GM19463 (cell line): ENCODE measurements at regions not wholly inside any gene's neighbourhood (a gene's known extent, or its start where the extent isn't known, plus 50 kb on each side); places are given as distances from the start of the nearest gene placed in this dataset.
"Not testable (repeated sequence)": the region's sequence is repeated elsewhere in the genome, so short reads cannot be mapped to it uniquely, and the experiment has no call there.

Source experiments
- ATAC-seq: cut with Tn5 transposase; IDR thresholded peaks from one replicate; pipeline ENCODE4 v1.9.1; 2021; ENCODE audit warnings: mild to moderate bottlenecking, moderate library complexity; ENCODE audit not compliant: unreplicated experiment

DNA sequence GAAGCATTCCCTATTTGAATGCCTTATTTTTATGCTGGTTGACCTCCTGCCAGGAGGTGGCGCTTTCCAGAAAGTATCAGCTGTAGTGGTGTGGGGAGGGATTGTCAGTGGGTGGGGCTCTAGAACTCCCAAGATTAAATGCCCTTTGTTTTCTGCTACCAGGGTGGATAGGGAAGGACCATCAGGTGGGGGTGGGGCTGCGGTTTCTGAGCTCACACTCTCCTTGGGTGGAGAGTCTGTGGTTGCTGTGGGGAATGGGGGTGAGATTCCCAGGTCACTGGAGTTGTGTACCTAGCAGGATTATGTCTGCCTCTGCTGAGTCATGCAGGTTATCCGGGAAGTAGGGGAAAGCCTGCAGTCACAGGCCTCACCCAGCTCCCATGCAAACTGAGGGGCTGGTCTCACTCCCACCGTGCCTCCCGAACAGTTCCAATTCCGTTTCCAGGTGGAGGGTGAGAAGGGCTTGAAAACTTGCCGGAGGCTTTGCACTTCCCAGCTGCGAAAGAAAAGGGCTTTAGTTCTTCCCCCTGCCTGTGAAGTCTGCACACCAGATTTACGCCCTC lies 68.3 kb downstream of the ALG10B start:
- ATAC-seq: no peak

DNA sequence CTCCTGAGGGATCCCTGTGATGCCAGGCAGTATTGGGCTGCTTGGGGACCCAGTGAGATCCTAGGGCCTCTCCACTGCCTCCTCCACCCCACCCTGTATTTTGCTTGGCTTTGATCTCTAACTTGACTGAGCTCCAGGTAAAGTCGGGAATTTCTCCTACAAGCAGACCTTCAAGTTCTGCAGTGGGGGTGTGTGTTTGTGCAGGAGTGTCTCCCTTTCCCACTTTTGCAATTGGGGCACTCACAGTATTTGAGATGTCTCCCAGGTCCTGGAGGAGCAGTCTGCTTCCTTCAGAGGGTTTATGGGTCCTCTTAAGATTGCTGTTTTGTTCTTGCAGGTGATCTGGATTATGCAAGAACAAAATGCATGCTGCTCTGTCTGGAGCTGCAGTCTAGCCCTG lies 68.9 kb downstream of the ALG10B start:
- no peak for ATAC-seq

DNA sequence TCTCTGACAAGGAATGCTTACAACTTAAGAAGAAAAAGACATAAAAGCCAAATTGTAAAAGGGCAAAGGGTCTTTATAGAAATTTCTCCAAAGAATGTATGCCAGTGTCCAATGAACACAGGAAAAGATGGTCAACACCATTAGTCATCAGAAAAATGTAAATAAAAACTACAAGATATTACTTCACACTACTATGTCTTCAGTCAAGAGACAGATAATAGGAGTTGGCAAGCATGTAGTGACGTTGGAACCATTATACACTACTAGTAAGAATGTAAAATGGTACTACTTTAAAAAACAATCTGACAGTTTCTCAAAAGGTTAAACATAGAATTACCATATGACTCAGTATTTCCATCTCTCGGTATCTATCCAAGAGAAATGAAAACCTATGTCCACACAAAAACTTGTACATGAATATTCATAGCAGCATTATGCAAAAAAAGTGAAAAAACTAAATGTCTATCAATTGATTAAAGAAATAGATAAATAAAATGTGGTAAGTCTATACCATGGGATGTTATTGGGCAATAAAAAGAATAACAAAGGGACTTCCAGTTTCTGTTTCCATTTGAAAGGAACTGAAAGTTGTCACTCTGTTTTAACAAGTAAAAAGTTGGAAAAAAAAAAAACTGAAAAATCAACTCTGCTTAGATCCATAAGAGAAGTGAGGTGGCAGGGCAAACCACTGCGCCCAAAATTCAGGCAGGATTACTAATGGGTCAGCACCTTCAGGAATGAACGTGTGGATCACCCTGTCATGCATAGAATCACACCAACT lies 69.8 kb downstream of the ALG10B start:
- ATAC-seq: peak; percentile 51

DNA sequence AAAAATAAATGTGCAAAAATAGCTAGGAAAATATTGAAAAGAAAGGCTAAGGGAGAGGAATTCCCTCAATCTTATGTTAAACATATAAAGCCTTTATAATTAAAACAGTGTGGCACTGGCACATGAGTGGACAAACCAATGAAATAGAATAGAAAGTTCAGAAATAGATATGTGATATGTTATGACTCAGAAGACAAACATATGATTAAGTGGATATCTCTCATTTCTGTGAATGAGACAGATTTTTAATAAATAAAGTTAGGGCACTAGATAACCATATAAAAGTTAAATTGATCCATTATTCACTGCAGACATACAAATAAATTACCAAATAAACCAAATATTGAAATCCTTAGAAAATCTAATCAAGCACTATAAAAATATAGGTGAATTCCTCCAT lies 73.0 kb downstream of the ALG10B start:
- no peak for ATAC-seq

DNA sequence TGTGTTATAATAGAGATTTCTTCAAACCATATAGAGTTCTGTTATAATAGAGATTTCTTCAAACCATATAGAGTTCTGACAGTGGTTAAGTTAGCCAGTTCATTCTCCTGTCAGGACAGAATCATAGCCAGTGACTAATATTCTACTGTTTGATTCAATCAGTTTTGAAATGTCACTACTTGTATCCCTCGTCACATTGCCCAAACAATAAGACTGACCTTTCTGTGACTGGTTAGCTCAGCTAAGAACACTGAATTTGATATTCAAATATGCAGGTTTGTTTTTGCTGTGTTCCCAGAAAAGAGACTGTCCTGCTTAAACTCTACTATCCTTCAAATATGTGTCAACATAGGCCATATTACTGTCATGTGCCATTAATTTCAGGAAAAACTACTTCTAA lies 74.4 kb downstream of the ALG10B start:
- no peak for ATAC-seq

DNA sequence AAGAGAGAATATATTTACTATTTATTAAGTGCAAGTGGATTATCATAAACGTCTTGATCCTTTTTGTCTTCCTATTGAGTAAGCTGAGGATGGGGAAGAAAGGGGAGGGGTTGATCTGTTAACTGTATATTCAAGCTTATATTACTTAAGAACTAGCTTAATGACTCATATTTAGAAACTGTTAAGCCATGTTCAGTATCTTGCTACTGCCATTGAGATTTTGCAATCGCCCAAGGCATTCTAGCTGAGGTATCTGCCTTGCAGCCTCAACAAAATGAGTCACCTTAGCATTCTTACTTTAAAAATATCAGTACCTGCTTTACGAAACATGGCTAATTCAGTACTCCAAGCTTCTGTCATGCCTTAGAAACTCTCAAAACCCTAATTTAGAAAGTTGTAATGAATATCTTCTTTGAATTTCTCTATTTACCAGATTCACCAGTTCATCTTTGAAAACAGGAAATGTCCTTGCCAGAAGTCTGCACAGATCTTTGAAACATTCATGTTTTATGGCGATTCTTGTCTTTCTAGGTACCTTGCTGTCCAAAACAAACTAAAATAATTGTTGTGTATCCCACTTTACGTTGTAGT lies 76.1 kb downstream of the ALG10B start:
- ATAC-seq: no peak

DNA sequence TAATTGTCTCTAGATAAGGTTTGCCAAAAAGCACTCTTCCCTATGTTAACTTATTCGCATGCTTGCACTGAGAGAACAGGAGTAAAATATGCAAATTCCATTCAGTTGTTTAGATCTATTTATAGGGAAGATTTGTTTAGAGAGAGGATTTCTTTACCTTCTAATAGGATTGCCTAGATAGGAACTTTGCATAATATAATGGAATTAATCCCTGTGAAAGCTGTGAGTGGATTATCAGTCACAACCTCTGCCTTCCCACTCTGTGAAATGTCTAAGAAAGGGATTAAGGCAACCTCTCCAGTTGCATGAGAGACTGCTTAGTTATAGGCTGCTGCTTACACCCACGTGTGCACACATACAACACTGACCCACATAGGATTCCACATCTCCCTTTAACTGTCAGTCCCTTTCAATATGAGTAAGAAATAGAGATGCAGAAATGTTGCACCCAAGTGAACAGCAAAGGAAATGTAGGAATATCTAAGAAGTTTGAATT lies 83.2 kb downstream of the ALG10B start:
- no peak for ATAC-seq

DNA sequence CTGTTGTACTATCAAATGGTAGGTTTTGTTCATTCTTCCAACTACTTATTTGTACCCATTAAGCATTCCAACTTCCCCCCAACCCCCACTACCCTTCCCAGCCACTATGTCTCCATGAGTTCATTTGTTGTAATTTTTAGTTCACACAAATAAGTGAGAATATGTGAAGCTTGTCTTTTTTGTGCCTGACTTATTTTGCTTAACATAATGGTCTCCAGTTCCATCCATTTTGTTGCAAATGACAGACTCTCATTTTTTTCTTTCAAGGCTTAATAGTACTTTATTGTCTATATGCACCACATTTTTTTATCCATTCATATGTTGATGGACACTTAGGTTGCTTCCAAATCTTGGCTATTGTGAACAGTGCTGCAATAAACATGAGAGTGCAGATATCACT lies 86.2 kb downstream of the ALG10B start:
- ATAC-seq: no peak

DNA sequence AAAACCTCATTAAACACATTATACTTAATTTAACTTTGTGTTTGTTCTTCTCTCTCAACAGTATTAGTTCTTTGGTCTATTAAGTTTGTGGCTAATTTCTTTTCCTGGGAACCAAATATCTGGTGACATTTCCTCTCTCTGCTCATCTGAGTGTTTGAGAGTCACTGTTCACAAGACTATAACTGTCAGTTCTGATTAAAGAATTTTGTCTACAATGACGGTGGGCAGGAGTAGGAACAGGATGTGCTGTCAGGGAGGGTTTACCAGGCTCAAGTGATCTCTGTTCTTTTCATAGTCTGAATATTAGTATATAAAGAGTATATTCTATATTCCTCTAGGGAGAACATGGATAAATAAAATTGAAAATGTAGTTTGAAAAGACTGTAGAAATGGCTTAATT lies 92.9 kb downstream of the ALG10B start:
- ATAC-seq: no peak

DNA sequence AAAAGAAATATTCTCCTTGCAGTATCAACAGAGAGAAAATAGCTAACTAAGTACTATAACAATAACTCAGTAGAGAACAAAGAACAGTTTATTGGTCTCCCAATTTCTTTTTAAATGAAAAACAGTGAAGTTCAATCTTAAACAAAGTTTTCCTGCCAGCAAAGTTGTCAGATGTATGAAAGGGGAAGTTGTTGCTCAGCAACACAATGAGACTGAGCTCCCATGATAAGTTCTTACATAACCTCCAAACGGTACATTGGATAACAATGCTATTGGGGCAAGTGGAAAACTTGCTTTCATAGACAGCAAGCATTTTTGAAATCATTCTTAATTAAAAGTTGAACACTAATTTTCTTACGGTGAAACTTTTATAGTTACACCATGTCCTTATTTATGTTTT lies 94.9 kb downstream of the ALG10B start:
- no peak for ATAC-seq

DNA sequence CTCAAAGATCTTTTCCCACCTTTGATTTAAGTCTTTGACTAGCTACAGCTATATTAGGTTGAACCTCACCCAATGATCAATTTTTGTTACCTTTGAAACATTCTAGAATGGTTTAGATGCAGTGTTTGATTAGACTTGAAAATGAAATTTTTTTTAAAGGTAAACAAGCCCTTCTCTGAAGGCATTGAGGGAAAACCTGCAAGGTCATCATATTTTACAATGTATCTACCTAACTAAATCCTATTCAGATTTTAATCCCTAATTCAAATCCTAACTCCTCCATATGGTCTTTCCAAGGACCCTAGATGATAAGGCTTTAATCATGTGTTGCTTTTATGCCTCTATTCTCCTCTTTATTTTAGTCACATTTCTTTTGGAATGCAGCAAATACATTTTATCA lies 95.4 kb downstream of the ALG10B start:
- ATAC-seq: no peak

DNA sequence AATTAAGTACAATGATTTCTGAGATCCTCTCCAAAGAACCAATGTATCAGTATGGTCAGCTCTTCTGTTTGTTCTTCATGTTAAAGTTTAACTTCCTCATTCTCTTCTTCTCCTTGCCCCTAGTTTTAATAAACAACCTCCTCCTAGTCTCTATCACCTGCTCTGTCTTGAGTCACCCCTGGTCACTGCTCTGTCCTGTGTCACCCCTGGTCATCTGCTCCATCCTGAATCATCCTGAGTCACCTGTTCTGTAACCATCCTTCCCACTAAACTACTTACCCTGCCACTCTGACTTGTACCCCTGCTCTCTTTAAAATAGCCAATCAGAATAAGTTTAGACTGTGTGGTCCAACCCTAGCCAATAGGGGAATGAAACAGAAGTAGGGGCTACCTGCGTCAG lies 100.5 kb downstream of the ALG10B start:
- no peak for ATAC-seq

DNA sequence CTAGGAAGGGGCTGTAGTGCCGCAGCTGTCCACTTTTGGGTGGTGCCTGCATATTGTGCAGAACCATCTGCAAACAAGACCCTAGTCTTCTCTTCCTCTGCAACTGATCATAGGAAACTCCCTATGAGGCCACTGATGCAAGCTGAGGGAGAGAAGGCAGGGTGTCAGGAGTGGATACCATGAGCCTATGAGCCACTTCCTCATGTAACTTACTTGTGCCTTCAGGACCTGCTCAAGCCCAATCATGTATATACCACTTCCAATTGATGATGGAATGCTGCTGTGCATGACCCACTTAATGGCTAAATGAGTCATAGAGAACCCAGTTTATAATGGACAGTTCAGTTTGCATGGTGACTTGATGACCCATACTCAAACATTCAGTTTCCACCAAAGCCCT lies 107.9 kb downstream of the ALG10B start:
- no peak for ATAC-seq

DNA sequence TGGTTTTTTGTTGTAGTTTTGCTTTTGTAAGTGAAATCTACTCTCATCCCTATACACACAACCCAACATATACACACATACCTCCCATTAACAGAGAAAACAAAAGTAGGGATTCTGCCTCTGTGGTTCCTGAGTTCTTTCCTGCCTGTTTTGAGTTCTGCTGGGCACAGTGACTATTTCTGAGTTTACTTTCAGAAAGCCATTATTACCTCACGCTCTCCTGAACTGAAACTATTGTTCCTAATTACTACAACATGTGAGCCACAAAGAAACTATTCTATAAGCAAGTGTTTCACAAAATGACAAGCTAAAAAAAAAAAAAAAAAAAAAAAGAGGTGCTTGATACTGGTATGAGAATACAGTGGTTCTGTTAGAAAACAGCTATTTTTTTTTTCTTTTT lies 110.9 kb downstream of the ALG10B start:
- no peak for ATAC-seq

DNA sequence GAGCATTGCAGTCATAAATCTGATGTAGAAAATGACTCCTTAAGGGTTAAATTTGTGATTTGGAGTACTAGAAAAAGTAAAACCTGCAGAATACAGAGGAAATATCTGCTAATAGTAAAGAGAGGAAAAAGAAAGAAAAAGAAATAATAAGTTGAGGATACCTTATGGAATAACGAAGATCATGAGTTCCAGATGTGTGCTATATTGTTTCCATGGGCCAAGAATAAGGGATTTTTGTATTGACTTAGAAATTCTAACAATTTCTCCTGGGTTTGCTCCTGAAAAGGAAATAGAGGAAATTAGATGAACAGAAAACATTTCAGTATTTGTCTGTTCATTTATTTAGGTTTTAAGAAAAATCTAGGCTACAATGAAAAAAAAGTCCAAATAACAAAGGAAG lies 115.3 kb downstream of the ALG10B start:
- no peak for ATAC-seq

DNA sequence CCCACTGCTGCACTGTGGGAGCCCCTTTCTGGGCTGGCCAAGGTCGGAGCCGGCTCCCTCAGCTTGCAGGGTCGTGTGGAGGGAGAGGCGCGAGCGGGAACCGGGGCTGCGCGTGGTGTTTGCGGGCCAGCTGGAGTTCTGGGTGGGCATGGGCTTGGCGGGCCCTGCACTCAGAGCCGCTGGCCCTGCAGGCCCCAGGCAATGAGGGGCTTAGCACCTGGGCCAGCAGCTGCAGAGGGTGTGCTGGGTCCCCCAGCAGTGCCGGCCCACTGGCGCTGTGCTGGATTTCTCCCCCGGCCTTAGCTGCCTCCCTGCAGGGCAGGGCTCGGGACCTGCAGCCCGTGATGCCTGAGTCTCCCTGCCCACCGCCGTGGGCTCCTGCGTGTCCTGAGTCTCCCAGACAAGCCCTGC lies 125.3 kb downstream of the ALG10B start:
- not testable (repeated sequence) for ATAC-seq

DNA sequence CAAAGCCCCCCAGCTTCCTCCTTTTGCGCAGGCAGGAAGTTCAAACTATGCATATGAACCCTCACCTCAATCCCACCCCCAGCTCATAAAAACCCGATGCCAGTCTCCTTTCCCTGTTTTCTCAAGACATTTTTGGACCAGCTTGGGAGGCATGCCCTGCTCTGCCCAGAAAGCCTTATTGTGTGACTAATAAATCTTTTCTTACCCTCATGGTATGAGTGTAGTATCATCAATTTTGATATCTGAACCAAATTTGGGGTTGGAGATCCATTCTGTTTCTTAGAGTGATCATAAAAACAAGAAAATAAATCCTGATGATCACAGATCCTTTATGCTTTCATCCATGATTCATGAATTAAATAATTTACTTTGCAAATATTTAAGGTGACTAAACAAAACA lies 128.5 kb downstream of the ALG10B start:
- no peak for ATAC-seq

DNA sequence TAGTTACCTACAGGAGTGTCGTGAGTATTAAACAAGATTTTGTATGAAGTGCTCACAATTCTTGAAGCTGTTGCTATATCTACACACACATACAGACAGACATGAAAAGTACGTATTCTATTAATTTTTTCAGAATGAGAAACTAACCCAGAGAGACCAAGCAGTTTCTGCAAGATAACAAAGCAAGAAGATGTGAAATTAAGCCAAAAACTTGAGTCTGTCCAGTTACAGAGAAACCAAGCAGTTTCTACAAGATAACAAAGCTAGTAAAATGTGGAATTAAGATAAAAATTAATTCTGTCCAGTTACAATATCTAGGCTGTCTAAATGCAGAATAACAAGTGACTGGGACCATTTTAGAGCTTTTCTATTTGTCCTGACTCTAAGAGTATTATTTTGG lies 132.4 kb downstream of the ALG10B start:
- no peak for ATAC-seq

DNA sequence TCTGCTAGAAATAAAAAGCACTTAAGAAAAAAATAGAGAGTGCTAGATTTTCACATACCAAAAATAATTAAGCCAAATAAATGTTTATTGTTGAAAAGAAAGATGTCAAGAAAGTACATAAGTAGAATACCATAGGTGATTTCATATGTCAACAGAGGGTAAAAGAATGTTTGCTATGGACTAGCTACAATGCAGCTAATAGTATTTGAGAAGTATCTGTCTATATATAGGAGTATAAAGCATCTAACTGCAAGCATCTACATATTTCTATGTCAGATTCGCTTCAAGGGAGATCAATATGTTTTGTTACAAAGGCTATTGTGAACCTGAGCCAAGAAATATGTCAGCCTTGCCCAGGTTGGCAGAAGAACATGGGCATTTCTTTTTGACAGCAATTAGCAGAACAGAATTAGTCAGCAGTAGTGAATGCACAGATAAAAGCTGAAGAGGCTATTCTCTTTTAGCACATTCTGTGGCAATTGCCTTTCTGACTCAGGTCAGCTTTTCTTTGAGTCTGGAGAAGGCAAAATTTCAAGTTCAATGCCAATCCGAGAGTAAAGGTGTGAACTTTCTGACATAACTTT lies 140.1 kb downstream of the ALG10B start:
- ATAC-seq: no peak

DNA sequence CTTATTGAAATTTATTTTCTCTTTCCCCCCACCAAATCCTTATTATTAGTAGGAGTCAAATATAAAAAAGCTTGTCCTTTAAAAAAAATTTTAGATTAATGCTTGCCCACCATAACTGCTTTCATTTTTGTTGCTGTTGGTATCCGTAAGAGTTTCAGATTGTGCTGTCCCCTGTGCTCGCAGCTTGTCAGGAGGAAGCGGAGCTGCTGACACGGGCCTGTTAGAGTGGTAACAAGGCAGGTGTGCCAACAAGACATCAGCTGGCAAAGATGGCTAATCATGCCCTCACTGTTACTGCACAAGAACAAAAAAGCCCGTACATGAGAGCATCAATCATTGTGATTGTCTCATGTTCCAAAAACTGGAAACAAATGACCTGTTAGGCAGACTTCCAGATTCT lies 148.4 kb downstream of the ALG10B start:
- ATAC-seq: no peak

DNA sequence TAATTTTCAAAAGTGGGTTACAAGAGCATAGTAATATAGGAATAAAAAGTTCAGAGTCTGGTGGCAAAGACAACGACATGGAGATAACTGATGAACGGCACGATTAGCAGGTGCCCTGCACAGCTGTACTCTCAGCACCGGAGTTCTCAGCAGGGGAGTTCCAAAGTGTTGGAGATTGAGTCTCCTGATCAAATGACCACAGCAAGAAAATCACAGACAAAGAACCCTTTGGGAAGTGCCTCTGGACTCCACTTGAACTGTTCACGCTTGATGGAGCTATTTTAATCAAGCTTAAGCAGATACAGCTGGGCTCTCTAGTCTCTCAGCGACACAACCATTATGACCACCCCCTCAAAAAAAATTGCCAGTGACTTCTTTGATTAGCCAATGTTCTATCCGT lies 153.1 kb downstream of the ALG10B start:
- no peak for ATAC-seq
